NAMALWA (cell line): ENCODE measurements at regions not wholly inside any gene's neighbourhood (a gene's known extent, or its start where the extent isn't known, plus 50 kb on each side); places are given as distances from the start of the nearest gene placed in this dataset.
A peak's percentile ranks its signal among the peaks of the same experiment; 100 is the strongest.

Experiments used
- DNase-seq: peaks from one replicate; pipeline ENCODE4 v3.0.0-alpha.2; 2015; ENCODE audit warnings: low spot score

- DNase-seq: no peak
These were observed 73.8 kb downstream of the CBLN2 start for GRCh38 chr18:72470391-72470790.

GRCh38 chr18:72468021-72468710 is 76.0 kb downstream of the CBLN2 start:
- DNase-seq: peak; percentile 1

DNA sequence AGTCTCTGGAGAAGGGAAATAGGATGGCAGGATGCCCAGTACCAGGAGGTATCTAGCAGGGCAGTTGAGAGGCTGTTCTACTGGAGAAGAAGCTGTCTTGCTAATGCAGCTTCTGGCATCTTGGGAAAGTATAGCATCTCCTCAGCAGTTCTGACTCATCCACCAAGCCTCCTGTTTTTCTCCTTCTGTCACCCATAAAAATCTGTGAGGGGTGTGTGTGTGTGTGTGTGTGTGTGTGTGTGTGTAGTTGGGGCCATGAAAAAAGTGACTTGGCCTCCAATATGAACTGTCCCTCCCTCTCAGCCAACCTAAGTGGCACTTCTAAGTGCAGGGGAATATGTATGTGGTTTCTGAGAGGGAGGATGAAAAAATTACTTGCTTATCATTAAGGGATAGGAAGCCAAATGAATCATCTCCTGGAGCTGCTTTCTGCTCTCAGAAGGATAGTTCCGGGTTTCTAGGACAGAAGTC is 83.9 kb downstream of the CBLN2 start:
- DNase-seq: no peak

GRCh38 chr18:72458271-72458670 is 85.9 kb downstream of the CBLN2 start:
- no peak for DNase-seq

- no peak for DNase-seq
These were observed 87.3 kb downstream of the CBLN2 start for GRCh38 chr18:72456802-72457201.

DNA sequence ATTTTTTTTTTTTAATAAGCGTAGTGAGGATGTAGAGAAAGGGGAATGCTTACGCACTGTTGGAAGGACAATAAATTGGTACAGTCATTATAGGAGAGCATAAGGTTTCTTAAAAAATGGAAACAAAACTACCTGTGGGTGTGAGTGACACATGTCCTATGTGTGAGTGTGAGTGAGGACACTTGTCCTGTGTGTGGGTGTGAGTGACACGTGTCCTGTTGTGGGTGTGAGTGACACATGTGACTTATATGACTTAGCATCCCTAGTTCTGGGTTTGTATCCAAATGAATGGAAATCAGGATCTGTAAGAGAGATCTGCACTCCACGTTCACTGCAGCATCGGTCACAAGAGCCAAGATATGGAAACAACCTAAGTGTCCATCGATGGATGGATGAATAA is 91.8 kb downstream of the CBLN2 start:
- DNase-seq: no peak

DNA sequence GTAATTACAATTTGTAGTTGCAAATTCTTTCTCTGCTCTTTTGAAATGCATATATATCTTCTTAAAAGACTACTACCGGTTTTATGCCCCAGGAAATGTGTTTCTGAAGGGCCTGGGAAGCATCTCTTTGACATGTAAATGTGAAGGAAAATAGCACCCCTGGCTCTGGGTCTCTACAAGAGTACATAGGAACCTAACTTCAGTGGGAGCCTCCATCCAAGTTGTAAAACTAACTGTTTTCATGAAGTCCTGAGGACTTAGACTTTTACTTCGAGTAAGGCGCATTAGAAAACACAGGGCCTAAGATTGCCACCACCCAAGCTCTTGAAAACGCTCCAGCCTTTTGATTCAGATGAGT is 99.4 kb downstream of the CBLN2 start:
- DNase-seq: no peak

GRCh38 chr18:72444111-72444797 is 99.9 kb downstream of the CBLN2 start:
- DNase-seq: no peak

DNA sequence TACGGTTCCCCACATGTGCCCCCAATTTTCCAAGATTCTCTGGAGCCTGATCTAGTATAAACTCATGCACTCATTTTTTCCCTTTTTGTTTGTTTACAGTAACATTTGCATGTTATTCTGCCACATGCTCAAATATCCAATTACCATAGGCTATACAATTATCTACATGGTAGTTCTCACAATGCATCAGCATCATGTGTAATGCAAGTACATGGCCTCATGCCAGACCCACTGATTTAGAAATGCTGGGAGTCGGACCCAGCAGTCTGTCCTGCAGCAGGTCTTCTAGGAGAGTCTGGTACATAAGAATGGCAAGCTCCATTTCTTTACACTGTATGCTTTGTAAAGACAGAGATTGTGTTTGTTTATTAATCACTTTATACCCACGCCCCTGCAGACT is 107.7 kb downstream of the CBLN2 start:
- DNase-seq: no peak

DNA sequence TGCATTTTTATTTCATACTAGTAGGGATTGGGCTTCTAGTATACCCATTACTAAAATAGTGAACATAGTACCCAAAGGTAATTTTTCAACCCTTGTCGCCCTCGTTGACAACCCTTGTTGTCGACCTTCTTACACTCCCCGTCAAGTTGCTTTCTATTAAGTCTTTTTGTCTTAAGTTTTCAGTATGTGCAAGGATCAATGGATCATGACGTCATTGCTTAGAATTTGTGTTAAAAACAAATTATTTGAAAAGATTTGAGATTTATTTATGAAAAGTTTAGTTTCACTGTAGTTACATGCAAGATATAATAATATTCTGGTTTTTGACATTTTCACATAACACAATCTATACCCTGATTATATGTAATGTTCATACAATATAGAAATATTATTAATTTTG is 110.4 kb downstream of the CBLN2 start:
- no peak for DNase-seq

GRCh38 chr18:72427721-72428120 is 116.4 kb downstream of the CBLN2 start:
- DNase-seq: no peak

DNA sequence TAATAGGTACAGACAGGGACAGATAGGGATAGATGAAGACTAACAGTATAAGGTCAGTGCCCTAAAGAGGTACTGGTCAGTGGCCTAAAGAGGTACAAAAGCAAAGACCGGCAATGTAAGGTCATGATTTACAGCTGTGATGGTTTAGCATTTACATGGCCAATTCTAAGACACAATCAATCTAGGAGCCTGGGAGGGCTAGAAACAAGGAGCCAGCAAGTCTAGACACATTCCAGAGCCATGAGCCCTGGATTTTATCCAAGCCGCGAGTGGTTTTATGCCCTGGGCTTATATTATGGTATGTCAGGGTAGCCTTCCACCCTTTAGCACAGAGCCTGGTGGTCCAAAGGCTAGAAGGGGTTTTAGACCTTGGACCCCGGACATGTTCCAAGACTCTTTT is 124.2 kb downstream of the CBLN2 start:
- DNase-seq: no peak

GRCh38 chr18:72412927-72413326 is 131.2 kb downstream of the CBLN2 start:
- no peak for DNase-seq

GRCh38 chr18:72411261-72411660 is 132.9 kb downstream of the CBLN2 start:
- no peak for DNase-seq

GRCh38 chr18:72410399-72410798 is 133.7 kb downstream of the CBLN2 start:
- no peak for DNase-seq

DNA sequence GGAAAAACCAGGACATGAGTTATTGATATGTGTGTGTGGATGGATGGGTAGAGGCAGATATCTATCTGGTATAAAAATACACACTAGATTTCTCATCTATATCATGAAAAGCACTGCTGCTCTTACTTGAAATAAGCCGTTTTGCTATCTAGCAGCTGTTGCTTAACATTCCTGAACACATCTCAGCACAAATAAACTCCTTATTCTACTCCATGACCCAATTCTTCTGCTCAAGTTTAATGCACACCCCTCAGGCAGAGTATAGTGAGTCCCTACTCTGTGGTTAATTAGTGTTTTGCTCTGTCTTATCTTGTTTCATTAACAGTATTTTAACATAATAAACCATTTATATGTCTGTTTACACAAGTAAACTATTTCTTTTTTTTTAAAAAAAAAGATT is 134.2 kb downstream of the CBLN2 start:
- DNase-seq: no peak

- no peak for DNase-seq
These were observed 137.1 kb downstream of the CBLN2 start for GRCh38 chr18:72407048-72407447.

- no peak for DNase-seq
These were observed 152.2 kb downstream of the CBLN2 start for GRCh38 chr18:72391951-72392350.

GRCh38 chr18:72391427-72391826 is 152.7 kb downstream of the CBLN2 start:
- DNase-seq: no peak

DNA sequence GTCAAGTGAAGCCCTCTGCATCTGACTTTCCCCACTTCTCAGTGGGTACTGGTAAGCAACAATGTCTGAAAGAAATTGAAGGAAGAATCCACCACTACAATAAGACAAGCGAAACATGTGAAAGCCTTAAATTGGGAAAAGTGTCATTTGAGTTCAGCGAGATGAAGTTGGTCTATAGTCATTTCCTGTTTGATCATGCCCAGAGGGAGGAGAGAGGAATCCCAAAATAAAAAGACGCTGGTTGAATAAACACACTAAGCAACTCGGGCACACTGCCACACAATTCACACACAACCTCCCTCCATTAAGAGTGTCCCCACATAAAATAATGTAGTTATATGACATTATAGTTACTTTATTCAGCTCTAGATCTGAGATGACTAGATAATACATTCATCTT is 166.1 kb downstream of the CBLN2 start:
- no peak for DNase-seq

GRCh38 chr18:72376256-72376655 is 167.9 kb downstream of the CBLN2 start:
- DNase-seq: no peak

- DNase-seq: no peak
These were observed 168.5 kb downstream of the CBLN2 start for GRCh38 chr18:72375618-72376017.

DNA sequence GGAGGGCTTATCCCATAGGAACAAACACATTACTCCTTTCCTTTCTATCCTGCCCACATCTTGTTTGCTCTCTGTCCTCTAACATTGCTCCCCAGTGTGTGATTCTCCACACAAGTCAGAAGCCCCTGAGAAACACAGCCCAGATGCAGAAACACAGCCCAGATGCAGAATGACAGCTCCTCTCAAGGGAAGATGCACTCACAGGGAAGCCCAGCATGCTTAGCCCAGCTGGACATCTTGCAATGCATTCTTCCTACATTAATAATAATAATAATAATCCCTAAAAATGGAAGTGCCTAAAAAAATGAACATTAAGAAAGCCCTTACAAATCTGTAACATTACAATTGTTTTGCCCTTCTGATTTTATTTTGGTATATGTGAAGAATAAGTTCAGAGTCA is 172.1 kb downstream of the CBLN2 start:
- no peak for DNase-seq

DNA sequence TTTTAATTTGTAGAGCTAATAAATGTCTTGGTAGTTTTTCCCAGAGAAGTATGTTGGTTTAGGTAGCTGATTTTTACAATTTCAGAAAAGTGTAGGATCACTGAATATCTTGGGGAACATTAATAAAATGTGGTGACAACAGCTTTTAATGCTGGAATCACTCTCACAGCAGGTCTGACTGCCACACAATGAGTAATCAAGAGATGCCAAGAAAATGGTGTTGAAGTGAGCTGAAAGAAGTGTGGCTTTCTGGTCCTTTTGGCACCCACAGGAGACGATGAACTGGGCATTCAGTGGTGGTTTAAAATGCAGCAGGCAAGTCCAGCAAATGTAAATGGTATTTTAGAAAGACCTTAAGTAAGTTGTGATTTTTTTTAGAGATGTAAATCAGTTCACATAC is 175.8 kb downstream of the CBLN2 start:
- DNase-seq: no peak
